WTC11 (cell line): ENCODE measurements at regions not wholly inside any gene's neighbourhood (a gene's known extent, or its start where the extent isn't known, plus 50 kb on each side); places are given as distances from the start of the nearest gene placed in this dataset.

ENCODE experiments used
- ATAC-seq: fragments of 200-7000 bp; cut with Tn5 transposase; 2 replicates; pipeline ENCODE4 v1.10.0; 2021; ENCODE audit warnings: mild to moderate bottlenecking, moderate library complexity
- CTCF ChIA-PET: fragments of 300-600 bp; sonication (Branson Sonifier 250); formaldehyde crosslinking; loops from one replicate; lab custom pipeline; 2021; ENCODE audit warnings: antibody characterized with exemption; lab: Charles Lee
- POLR2A ChIA-PET: fragments of 350-600 bp; sonication (Branson Sonifier 250); formaldehyde crosslinking; loops from one replicate; lab custom pipeline; 2021; ENCODE audit warnings: antibody characterized with exemption; lab: Charles Lee
- DNase-seq: peaks from one replicate; pipeline ENCODE4 v3.0.0; 2021; ENCODE audit warnings: low spot score
- H3K27ac Mint-ChIP-seq: 2 replicates; pipeline ENCODE4 v1.8.0; 2021; ENCODE audit warnings: mixed read lengths
- H3K27me3 Mint-ChIP-seq: 2 replicates; pipeline ENCODE4 v1.8.0; 2021; ENCODE audit warnings: low read depth, mild to moderate bottlenecking, moderate library complexity, mixed read lengths
- H3K36me3 Mint-ChIP-seq: 2 replicates; pipeline ENCODE4 v1.8.0; 2021; ENCODE audit warnings: mixed read lengths
- H3K4me1 Mint-ChIP-seq: 2 replicates; pipeline ENCODE4 v1.8.0; 2022; ENCODE audit warnings: mixed read lengths
- H3K4me3 Mint-ChIP-seq: 2 replicates; pipeline ENCODE4 v1.8.0; 2021; ENCODE audit warnings: mild to moderate bottlenecking, moderate library complexity, mixed read lengths
- H3K9me3 Mint-ChIP-seq: 2 replicates; pipeline ENCODE4 v1.8.0; 2021; ENCODE audit warnings: mixed read lengths
- CBFB ChIP-seq: sonication (generic); formaldehyde crosslinking; IDR thresholded peaks from 2 replicates; pipeline ENCODE4 v1.8.1; 2022; ENCODE audit warnings: mild to moderate bottlenecking, low read depth, missing genetic modification reagents
- GRHL2 ChIP-seq: fragments of 250-450 bp; sonication (Bioruptor Pico); IDR thresholded peaks from 2 replicates; pipeline ENCODE4 v1.8.0; 2022; ENCODE audit warnings: mild to moderate bottlenecking, moderate library complexity; ENCODE audit not compliant: insufficient replicate concordance, severe bottlenecking
- JUN ChIP-seq: sonication (generic); formaldehyde crosslinking; IDR thresholded peaks from 2 replicates; pipeline ENCODE4 v1.8.0; 2023; ENCODE audit warnings: mild to moderate bottlenecking, missing genetic modification reagents
- KAT7 ChIP-seq: sonication (generic); formaldehyde crosslinking; IDR thresholded peaks from 2 replicates; pipeline ENCODE4 v1.8.1; 2023; ENCODE audit warnings: missing genetic modification reagents, mild to moderate bottlenecking, borderline replicate concordance
- MLX ChIP-seq: sonication (generic); formaldehyde crosslinking; IDR thresholded peaks from 2 replicates; pipeline ENCODE4 v1.8.1; 2023; ENCODE audit warnings: mild to moderate bottlenecking, missing genetic modification reagents, moderate library complexity
- MYBL2 ChIP-seq: sonication (generic); formaldehyde crosslinking; IDR thresholded peaks from 2 replicates; pipeline ENCODE4 v1.8.1; 2023; ENCODE audit warnings: mild to moderate bottlenecking, moderate library complexity, missing genetic modification reagents
- TP53 ChIP-seq: sonication (generic); formaldehyde crosslinking; IDR thresholded peaks from 2 replicates; pipeline ENCODE4 v1.8.1; 2023; ENCODE audit warnings: mild to moderate bottlenecking, missing genetic modification reagents
- ZNF138 ChIP-seq: sonication (generic); formaldehyde crosslinking; conservative IDR thresholded peaks from 2 replicates; pipeline ENCODE4 v1.8.1; 2022; ENCODE audit warnings: mild to moderate bottlenecking, moderate library complexity, missing genetic modification reagents
- ZNF219 ChIP-seq: sonication (generic); formaldehyde crosslinking; IDR thresholded peaks from 2 replicates; pipeline ENCODE4 v1.8.0; 2023; ENCODE audit warnings: missing genetic modification reagents, mild to moderate bottlenecking, borderline replicate concordance
- ZNF263 ChIP-seq: sonication (generic); formaldehyde crosslinking; IDR thresholded peaks from 2 replicates; pipeline ENCODE4 v1.8.1; 2022; ENCODE audit warnings: low read depth, mild to moderate bottlenecking, moderate library complexity, missing genetic modification reagents
- ZNF317 ChIP-seq: sonication (generic); formaldehyde crosslinking; IDR thresholded peaks from 2 replicates; pipeline ENCODE4 v1.8.1; 2023; ENCODE audit warnings: low read depth, mild to moderate bottlenecking, moderate library complexity, missing genetic modification reagents, borderline replicate concordance
- ZSCAN18 ChIP-seq: fragments of 250-450 bp; sonication (Bioruptor Pico); IDR thresholded peaks from 2 replicates; pipeline ENCODE4 v2.1.2; 2022; ENCODE audit warnings: mild to moderate bottlenecking, moderate library complexity
- TF ChIP-seq, protein P1 (sequence below): sonication (generic); formaldehyde crosslinking; IDR thresholded peaks from 2 replicates; pipeline ENCODE4 v1.8.0; 2022; ENCODE audit warnings: mild to moderate bottlenecking, missing genetic modification reagents
- TF ChIP-seq, protein P2 (sequence below): sonication (generic); formaldehyde crosslinking; IDR thresholded peaks from 2 replicates; pipeline ENCODE4 v1.8.1; 2023; ENCODE audit warnings: mild to moderate bottlenecking, missing genetic modification reagents
- TF ChIP-seq, protein P3 (sequence below): sonication (generic); formaldehyde crosslinking; IDR thresholded peaks from 2 replicates; pipeline ENCODE4 v1.8.1; 2022; ENCODE audit warnings: low read depth, mild to moderate bottlenecking, moderate library complexity, missing genetic modification reagents, borderline replicate concordance
- TF ChIP-seq, protein P4 (sequence below): sonication (generic); formaldehyde crosslinking; IDR thresholded peaks from 2 replicates; pipeline ENCODE4 v1.8.1; 2023; ENCODE audit warnings: mild to moderate bottlenecking, missing genetic modification reagents, moderate library complexity
- TF ChIP-seq, protein P5 (sequence below): fragments of 250-450 bp; sonication (Bioruptor Pico); IDR thresholded peaks from 2 replicates; pipeline ENCODE4 v1.9.0; 2021; ENCODE audit warnings: mild to moderate bottlenecking

DNA sequence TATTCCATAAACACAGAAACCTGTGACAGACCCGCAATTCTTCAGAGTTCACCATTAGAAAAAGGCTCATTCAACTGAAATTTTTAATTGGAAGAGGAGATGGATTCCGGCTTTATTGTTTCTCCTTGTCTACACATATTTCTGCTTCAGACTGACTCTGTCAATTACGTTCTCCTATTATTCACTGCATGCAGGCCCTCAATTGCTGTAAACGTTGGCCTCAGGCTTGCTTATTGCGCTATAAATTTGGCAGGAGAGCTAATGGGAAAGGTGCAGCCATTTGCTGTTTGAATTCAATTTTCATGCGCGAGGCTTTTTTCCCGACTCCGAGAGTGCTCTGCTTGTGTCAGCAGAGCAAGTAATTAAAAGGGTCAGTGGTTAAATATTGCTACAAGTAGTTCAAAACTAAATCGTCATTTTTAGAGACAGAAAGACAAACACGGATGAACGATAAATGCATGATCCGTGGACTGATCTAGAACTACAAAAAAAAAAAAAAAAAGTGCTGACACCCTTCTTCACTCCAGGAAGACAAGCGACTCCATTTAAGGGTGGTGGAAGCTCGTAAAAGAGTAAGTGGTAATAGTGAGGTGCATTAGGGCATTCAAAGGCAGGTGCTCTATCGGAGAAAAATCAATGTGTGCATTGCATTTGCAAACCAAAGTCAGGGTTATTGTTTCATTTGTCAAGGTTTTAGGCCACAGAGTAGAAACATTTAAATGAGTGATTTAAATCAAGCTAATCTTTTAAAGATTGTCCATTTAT lies 841.6 kb upstream of the FRG1 start:
- Mint-ChIP-seq H3K27me3 (no peaks in the 10 kb centered on the region), H3K4me1 (peaks cover 11% of the 10 kb centered on the region), H3K36me3 (peaks cover 5% of the 10 kb centered on the region; the same call in 1 of the 2 replicates), H3K9me3 (peaks cover 13% of the 10 kb centered on the region), H3K4me3 (no peak overlapping the region), H3K27ac (no peak overlapping the region)
- POLR2A ChIA-PET: no interaction called here
- DNase-seq (no peak), ATAC-seq (no peak)
- CTCF ChIA-PET: interaction anchor here (0.9 to 2.6 kb wide), 4 partner anchors 9 to 39 kb away, joined by 3 to 10 read pairs (median 6); no protein-coding TSS in a partner anchor
- TF ChIP-seq MYBL2 (CRISPR knock-in tag) (no peak), ZNF138 (CRISPR knock-in tag) (no peak), ZSCAN18 (CRISPR knock-in tag) (no peak), JUN (no peak), ZNF219 (CRISPR knock-in tag) (no peak), ZNF317 (CRISPR knock-in tag) (no peak), TP53 (no peak), KAT7 (CRISPR knock-in tag) (no peak), CBFB (no peak), GRHL2 (CRISPR knock-in tag) (no peak), ZNF263 (CRISPR knock-in tag) (no peak), MLX (CRISPR knock-in tag) (no peak)
- TF ChIP-seq, protein P1, sequence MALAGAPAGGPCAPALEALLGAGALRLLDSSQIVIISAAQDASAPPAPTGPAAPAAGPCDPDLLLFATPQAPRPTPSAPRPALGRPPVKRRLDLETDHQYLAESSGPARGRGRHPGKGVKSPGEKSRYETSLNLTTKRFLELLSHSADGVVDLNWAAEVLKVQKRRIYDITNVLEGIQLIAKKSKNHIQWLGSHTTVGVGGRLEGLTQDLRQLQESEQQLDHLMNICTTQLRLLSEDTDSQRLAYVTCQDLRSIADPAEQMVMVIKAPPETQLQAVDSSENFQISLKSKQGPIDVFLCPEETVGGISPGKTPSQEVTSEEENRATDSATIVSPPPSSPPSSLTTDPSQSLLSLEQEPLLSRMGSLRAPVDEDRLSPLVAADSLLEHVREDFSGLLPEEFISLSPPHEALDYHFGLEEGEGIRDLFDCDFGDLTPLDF: no peak
- TF ChIP-seq, protein P2, sequence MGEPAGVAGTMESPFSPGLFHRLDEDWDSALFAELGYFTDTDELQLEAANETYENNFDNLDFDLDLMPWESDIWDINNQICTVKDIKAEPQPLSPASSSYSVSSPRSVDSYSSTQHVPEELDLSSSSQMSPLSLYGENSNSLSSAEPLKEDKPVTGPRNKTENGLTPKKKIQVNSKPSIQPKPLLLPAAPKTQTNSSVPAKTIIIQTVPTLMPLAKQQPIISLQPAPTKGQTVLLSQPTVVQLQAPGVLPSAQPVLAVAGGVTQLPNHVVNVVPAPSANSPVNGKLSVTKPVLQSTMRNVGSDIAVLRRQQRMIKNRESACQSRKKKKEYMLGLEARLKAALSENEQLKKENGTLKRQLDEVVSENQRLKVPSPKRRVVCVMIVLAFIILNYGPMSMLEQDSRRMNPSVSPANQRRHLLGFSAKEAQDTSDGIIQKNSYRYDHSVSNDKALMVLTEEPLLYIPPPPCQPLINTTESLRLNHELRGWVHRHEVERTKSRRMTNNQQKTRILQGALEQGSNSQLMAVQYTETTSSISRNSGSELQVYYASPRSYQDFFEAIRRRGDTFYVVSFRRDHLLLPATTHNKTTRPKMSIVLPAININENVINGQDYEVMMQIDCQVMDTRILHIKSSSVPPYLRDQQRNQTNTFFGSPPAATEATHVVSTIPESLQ (CRISPR knock-in tag): no peak
- TF ChIP-seq, protein P3, sequence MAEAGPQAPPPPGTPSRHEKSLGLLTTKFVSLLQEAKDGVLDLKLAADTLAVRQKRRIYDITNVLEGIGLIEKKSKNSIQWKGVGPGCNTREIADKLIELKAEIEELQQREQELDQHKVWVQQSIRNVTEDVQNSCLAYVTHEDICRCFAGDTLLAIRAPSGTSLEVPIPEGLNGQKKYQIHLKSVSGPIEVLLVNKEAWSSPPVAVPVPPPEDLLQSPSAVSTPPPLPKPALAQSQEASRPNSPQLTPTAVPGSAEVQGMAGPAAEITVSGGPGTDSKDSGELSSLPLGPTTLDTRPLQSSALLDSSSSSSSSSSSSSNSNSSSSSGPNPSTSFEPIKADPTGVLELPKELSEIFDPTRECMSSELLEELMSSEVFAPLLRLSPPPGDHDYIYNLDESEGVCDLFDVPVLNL: no peak
- TF ChIP-seq, protein P4, sequence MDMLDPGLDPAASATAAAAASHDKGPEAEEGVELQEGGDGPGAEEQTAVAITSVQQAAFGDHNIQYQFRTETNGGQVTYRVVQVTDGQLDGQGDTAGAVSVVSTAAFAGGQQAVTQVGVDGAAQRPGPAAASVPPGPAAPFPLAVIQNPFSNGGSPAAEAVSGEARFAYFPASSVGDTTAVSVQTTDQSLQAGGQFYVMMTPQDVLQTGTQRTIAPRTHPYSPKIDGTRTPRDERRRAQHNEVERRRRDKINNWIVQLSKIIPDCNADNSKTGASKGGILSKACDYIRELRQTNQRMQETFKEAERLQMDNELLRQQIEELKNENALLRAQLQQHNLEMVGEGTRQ: no peak
- TF ChIP-seq, protein P5, sequence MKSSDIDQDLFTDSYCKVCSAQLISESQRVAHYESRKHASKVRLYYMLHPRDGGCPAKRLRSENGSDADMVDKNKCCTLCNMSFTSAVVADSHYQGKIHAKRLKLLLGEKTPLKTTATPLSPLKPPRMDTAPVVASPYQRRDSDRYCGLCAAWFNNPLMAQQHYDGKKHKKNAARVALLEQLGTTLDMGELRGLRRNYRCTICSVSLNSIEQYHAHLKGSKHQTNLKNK (CRISPR knock-in tag): no peak
